HepG2 (cell line): ENCODE measurements at regions not wholly inside any gene's neighbourhood (a gene's known extent, or its start where the extent isn't known, plus 50 kb on each side); places are given as distances from the start of the nearest gene placed in this dataset.
"Not testable (repeated sequence)": the region's sequence is repeated elsewhere in the genome, so short reads cannot be mapped to it uniquely, and the experiment has no call there.

Experiments
- FOXA1 ChIP-seq, 2 experiments: fragments of 450-650 bp in 1 of 2; sonication (generic) in 1 of 2; formaldehyde crosslinking in 1 of 2; IDR thresholded peaks; 2 replicates each; pipeline versions ENCODE4 v1.4.0 to v1.6.1; 2016 to 2020; ENCODE audit warnings: missing genetic modification reagents in 1 of 2
- ZFX ChIP-seq: sonication (generic); formaldehyde crosslinking; IDR thresholded peaks from 2 replicates; pipeline ENCODE4 v1.4.0; 2020; ENCODE audit warnings: mild to moderate bottlenecking, low read depth, missing genetic modification reagents, moderate library complexity
- ZNF12 ChIP-seq: sonication (generic); formaldehyde crosslinking; IDR thresholded peaks from 2 replicates; pipeline ENCODE4 v1.5.0; 2020; ENCODE audit warnings: missing genetic modification reagents
- ZNF292 ChIP-seq: sonication (generic); formaldehyde crosslinking; IDR thresholded peaks from 2 replicates; pipeline ENCODE4 v1.8.1; 2022; ENCODE audit warnings: mild to moderate bottlenecking, low read depth, missing genetic modification reagents, borderline replicate concordance
- ZNF30 ChIP-seq: sonication (generic); formaldehyde crosslinking; IDR thresholded peaks from 2 replicates; pipeline ENCODE4 v1.5.0; 2020; ENCODE audit warnings: mild to moderate bottlenecking, missing genetic modification reagents
- TF ChIP-seq, protein P1 (sequence below), 2 experiments: sonication (generic) in 1 of 2; formaldehyde crosslinking in 1 of 2; IDR thresholded peaks; 2 replicates each; pipeline versions ENCODE4 v1.4.0 to v1.6.1; 2016 to 2020; ENCODE audit warnings: borderline replicate concordance in 1 of 2, low read depth in 1 of 2, mild to moderate bottlenecking in 1 of 2, missing genetic modification reagents in 1 of 2

DNA sequence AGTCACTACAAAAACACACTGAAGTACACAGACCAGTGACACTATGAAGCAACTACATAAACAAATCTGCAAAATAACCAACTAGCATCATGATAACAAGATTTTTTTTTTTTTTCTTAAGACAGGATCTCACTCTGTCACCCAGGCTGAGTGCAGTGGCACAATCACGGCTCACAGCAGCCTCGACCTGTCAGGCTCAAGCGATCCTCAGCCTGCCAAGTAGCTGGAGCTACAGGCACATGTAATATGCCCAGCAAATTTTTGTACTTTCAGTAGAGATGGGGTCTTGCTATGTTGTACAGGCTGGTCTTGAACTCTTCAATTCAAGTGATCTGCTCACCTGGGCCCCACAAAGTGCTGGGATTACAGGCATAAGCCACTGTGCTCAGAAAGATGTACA is 140.5 kb downstream of the GOLGA6L6 start:
- TF ChIP-seq ZNF12; ZFX (CRISPR knock-in tag); FOXA1 (IDR thresholded peaks at IDR 0.05); FOXA1 (CRISPR knock-in tag; IDR thresholded peaks at IDR 0.05); ZNF292; ZNF30 (CRISPR knock-in tag): not testable (repeated sequence)
- TF ChIP-seq, protein P1, sequence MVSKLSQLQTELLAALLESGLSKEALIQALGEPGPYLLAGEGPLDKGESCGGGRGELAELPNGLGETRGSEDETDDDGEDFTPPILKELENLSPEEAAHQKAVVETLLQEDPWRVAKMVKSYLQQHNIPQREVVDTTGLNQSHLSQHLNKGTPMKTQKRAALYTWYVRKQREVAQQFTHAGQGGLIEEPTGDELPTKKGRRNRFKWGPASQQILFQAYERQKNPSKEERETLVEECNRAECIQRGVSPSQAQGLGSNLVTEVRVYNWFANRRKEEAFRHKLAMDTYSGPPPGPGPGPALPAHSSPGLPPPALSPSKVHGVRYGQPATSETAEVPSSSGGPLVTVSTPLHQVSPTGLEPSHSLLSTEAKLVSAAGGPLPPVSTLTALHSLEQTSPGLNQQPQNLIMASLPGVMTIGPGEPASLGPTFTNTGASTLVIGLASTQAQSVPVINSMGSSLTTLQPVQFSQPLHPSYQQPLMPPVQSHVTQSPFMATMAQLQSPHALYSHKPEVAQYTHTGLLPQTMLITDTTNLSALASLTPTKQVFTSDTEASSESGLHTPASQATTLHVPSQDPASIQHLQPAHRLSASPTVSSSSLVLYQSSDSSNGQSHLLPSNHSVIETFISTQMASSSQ (IDR thresholded peaks at IDR 0.05; ENCODE audit: low read depth): not testable (repeated sequence)
- TF ChIP-seq, protein P1 (CRISPR knock-in tag; IDR thresholded peaks at IDR 0.05; ENCODE audit: borderline replicate concordance): not testable (repeated sequence)
